GM12872 (cell line): ENCODE measurements at regions not wholly inside any gene's neighbourhood (a gene's known extent, or its start where the extent isn't known, plus 50 kb on each side); places are given as distances from the start of the nearest gene placed in this dataset.

Experiments used
- CTCF ChIP-seq: IDR thresholded peaks from 3 replicates; pipeline ENCODE4 v1.5.1; 2011; ENCODE audit warnings: low read depth, mild to moderate bottlenecking, low read length, moderate library complexity; ENCODE audit not compliant: insufficient read depth

GRCh38 chr21:25371841-25372425 is 235.3 kb downstream of the MRPL39 start:
- no peak for TF ChIP-seq CTCF

DNA sequence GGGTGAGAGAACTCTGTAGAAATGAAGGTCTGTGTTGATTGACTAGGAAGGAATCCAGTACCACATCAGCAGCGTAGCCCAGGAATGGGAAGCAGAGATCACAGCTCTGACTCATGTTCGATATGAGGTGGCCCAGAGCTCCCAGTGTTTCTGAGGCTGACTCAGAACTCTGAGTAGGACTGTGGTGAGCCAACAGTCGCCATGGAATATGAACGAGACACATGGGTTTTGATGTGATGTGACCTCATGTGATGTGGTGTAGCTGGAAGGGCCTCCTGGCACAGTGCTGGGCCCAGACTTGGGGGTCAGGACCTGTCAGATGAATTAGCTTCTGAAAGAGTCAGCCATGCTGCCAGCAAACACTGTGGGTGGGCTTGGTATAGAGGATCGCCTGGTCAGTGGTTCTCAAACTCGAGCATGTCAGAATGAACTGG is 237.0 kb downstream of the MRPL39 start:
- no peak for TF ChIP-seq CTCF

DNA sequence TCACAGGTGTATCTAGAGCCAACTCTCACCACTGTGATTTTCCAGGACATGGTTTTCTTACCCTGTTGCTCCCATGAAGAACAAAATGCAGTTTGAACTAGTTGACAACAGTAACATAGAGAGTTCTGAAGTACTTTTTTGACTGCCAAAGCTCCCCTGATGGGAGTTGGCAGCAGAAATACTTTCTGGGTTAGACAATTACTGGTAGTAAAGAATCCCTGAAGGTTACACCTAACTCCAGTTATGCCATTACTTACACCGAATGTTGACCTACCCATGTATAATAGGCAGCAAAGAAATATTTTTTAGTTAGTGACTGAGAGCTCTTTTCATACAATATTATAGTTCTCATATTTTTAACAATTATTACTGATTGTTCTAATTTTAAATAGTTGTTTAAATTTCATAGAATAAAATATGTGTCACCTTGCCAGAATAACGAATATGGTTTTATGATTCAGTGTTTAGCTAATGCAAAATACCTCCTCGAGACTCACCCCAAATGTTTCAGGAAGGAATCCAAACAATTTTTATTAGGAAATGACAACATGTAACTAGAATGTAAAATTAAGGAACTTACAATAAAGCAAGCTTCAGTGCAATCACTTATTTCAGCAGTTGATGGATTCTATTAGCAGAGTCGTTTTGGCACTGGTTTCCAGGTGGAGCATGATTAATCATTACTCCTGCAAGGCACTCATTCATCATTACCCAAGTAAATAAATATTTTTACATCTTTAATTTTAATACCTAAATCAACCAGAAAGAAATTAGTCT is 237.6 kb downstream of the MRPL39 start:
- no peak for TF ChIP-seq CTCF

DNA sequence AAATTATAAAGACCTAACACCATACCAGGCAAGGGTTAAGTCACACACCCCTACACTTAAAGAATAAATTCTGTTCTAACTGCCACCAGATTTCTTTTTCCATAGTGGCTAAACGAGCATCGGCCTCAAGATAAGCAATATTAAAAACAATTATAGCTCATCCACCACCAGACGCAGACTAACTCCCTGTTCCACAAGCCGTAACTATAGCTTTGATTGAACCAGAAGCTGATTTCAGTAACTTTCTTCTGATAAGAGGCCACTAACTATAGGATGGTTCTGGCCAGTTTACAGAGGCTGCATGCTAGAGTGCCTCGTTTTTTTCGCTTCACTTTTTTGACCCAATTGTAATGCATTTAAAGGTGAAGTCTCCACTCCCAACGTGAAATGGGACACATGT is 238.8 kb downstream of the MRPL39 start:
- TF ChIP-seq CTCF = no peak

DNA sequence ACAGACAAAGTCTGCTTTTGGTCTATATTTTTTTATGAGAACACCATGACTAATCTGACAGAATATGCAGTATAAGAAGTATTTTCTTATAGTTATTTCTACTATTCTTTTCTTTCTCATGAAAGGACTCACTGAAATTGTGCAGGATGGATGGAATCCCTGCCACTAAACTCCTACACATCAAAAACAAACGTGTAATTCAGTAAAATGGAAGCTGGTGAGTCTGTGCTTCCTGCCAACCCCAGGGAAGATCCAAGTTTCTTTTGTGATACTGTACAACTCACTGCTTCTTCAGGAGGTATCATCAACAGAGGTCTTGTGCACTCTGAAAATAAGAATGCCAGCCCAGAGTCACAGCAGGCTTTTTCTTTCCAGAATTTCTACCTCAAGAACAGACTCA is 241.2 kb downstream of the MRPL39 start:
- no peak for TF ChIP-seq CTCF

DNA sequence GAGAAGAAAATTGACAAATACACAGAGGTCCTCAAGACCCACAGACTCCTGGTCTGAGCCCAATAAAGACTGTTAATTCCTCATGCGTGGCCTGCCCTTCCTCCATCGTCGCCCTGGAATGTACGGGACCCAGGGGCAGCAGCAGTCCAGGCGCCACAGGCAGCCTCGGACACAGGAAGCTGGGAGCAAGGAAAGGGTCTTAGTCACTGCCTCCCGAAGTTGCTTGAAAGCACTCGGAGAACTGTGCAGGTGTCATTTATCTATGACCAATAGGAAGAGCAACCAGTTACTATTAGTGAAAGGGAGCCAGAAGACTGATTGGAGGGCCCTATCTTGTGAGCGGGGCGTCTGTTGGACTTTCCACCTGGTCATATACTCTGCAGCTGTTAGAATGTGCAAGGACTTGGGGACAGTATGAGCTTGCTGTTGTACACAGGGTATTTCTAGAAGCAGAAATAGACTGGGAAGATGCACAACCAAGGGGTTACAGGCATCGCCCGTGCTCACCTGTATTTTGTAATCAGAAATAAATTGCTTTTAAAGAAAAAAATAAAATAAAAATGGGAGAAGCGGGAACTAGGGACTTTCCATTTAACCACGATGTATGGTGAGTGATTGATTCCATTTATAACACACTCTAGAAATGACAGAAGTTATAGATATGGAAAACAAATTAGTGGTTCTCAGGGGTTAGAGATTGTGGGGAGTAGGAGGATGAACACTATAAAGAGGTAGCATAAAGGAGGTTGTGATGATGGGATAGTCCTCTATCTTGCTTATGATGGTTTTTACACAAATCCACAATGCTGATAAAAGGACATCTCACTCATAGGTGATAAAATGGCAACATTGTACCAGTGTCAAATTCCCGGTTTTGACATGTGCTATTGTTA is 244.7 kb downstream of the MRPL39 start:
- no peak for TF ChIP-seq CTCF

DNA sequence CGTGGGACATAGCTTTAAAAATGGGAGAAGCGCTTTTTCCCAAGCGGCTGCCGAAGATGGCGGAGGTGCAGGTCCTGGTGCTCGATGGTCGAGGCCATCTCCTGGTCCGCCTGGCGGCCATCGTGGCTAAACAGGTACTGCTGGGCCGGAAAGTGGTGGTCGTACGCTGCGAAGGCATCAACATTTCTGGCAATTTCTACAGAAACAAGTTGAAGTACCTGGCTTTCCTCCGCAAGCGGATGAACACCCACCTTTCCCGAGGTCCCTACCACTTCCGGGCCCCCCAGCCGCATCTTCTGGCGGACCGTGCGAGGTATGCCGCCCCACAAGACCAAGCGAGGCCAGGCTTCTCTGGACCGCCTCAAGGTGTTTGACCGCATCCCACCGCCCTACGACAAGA is 245.5 kb downstream of the MRPL39 start:
- no peak for TF ChIP-seq CTCF
